ENCODE measurements at regions not wholly inside any gene's neighbourhood (a gene's known extent, or its start where the extent isn't known, plus 50 kb on each side); places are given as distances from the start of the nearest gene placed in this dataset.

DNA sequence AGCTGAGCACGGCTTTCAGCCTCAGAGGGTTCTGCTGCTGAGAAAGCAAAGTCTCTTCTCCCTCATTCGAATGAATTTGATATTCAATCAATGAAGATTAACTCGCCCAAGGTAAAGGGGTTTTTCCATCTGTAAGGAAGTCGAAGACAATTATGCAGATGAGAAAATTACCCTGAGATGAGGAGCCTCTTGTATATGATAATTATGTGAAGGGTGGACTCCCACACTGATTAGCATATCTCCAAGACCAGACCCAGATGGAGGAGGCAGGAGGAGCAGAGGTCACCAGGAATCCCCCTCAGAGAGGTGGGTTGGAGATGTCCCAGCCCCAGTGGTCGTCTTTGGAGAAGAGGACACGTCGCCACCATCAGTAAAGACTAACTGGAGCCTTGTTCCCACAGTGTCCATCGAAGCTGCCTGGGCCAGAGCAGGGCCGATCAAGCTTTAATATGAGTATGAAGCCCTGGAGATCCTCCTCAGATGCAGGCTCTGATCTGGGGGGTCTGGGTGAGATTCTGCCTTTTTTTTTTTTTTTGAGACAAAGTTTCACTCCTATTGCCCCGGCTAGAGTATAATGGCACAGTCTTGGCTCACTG lies 61.5 kb upstream of the LHX1 start:
- H3K4me3 ChIP-seq (ENCODE audit: low read depth, low read length): no peak overlapping the region
- no peak for DNase-seq
- TF ChIP-seq, protein P1, sequence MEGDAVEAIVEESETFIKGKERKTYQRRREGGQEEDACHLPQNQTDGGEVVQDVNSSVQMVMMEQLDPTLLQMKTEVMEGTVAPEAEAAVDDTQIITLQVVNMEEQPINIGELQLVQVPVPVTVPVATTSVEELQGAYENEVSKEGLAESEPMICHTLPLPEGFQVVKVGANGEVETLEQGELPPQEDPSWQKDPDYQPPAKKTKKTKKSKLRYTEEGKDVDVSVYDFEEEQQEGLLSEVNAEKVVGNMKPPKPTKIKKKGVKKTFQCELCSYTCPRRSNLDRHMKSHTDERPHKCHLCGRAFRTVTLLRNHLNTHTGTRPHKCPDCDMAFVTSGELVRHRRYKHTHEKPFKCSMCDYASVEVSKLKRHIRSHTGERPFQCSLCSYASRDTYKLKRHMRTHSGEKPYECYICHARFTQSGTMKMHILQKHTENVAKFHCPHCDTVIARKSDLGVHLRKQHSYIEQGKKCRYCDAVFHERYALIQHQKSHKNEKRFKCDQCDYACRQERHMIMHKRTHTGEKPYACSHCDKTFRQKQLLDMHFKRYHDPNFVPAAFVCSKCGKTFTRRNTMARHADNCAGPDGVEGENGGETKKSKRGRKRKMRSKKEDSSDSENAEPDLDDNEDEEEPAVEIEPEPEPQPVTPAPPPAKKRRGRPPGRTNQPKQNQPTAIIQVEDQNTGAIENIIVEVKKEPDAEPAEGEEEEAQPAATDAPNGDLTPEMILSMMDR (IDR thresholded peaks at IDR 0.05; ENCODE audit: low read depth, low read length): no peak
- H3K27ac ChIP-seq: no peak overlapping the region
- H3K36me3 ChIP-seq: no peaks in the 10 kb centered on the region
- H3K27me3 ChIP-seq (ENCODE audit: insufficient read depth, low read depth, severe bottlenecking): no peaks in the 10 kb centered on the region
- no peaks in the 10 kb centered on the region for H3K9me3 ChIP-seq (ENCODE audit: severe bottlenecking)

DNA sequence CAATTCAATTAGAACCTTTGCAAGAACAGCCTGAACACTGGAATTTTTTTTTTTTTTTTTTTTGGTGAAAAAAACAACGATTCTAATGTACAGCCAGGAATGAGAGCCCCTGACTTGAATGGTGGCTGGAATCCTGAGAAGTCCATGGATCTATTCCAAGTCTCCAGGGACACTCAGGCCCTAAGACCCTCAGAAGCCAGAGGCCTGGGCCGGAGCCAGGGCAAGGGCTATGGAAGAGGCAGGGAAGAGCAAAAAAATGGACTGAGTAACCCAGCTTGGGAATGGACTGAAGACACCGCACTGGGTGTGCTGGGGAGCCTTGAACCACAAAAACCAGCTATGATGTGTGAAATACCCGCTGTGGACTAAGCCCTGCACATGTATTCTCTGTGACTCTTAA lies 60.3 kb upstream of the LHX1 start:
- no peaks in the 10 kb centered on the region for H3K27me3 ChIP-seq (ENCODE audit: insufficient read depth, low read depth, severe bottlenecking)
- H3K36me3 ChIP-seq: no peaks in the 10 kb centered on the region
- no peak overlapping the region for H3K27ac ChIP-seq
- TF ChIP-seq, protein P1 (IDR thresholded peaks at IDR 0.05; ENCODE audit: low read depth, low read length): no peak
- H3K4me3 ChIP-seq (ENCODE audit: low read depth, low read length): no peak overlapping the region
- DNase-seq: no peak
- peaks cover 6% of the 10 kb centered on the region for H3K9me3 ChIP-seq (ENCODE audit: severe bottlenecking)

DNA sequence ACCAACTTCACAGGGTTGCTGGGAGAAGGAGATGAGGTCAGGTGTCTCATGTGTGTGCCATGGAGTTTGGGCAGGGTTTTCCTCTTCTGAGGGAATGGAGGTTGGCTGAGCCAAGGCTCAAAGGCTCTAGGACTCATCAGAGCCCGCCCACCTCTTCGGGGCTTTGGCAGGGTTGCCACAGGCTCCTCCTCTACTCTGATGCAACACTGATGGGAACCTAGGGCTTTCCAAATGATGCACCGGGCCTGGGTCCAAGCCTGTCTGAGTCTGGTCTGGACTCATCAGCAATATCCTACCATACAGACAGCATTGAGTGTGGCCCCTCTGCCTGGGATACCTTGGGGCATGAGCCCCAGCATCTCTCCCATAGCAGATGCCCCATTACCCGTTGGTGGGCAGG lies 59.5 kb upstream of the LHX1 start:
- peaks cover 6% of the 10 kb centered on the region for H3K9me3 ChIP-seq (ENCODE audit: severe bottlenecking)
- no peaks in the 10 kb centered on the region for H3K27me3 ChIP-seq (ENCODE audit: insufficient read depth, low read depth, severe bottlenecking)
- H3K27ac ChIP-seq: no peak overlapping the region
- DNase-seq: no peak
- H3K36me3 ChIP-seq: no peaks in the 10 kb centered on the region
- H3K4me3 ChIP-seq (ENCODE audit: low read depth, low read length): no peak overlapping the region
- TF ChIP-seq, protein P1 (IDR thresholded peaks at IDR 0.05; ENCODE audit: low read depth, low read length): no peak

DNA sequence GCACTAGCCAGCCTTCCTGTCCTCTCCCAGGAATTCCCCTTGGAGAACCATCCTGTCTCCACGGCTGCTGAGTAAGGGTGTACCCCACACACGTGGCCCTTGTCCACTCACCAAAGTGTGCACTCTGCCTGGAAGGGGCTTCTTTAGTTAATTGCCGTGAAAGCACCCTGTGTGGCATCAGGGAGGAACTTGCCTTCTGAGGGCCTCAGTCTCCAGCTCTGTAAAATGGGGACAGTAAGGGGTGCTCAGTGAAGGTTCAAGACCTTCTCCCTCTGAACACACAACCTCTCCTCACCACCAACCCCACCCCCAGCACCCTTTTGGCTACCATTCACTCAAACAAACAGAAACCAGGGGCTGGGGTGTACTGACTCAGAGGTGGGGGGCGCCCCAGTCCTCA lies 59.1 kb upstream of the LHX1 start:
- H3K9me3 ChIP-seq (ENCODE audit: severe bottlenecking): peaks cover 6% of the 10 kb centered on the region
- no peaks in the 10 kb centered on the region for H3K36me3 ChIP-seq
- TF ChIP-seq, protein P1 (IDR thresholded peaks at IDR 0.05; ENCODE audit: low read depth, low read length): no peak
- no peak for DNase-seq
- H3K27me3 ChIP-seq (ENCODE audit: insufficient read depth, low read depth, severe bottlenecking): no peaks in the 10 kb centered on the region
- no peak overlapping the region for H3K4me3 ChIP-seq (ENCODE audit: low read depth, low read length)
- no peak overlapping the region for H3K27ac ChIP-seq

DNA sequence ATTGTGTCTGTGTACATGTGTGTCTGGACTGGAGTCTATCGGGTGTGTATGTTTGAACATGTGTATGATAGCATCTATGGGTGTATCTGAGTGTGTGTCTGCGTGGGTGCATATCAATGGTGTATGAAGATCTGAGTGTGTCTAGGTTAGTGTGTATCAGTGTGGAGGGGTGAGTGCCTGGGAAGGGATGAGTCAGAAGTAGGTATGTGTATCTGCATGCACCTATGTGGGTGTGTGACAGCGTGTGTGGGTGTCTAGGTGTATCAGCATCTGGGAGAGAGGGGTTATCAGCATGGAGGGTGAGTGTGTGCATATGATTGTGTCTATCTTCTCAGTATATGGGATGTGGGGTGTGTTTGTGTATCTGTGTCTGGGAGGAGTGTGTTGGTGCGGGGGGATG lies 58.2 kb upstream of the LHX1 start:
- no peaks in the 10 kb centered on the region for H3K27me3 ChIP-seq (ENCODE audit: insufficient read depth, low read depth, severe bottlenecking)

More for the DNA sequence above, 58.2 kb upstream of the LHX1 start:
- DNase-seq: no peak
- no peak overlapping the region for H3K27ac ChIP-seq
- no peak overlapping the region for H3K4me3 ChIP-seq (ENCODE audit: low read depth, low read length)
- TF ChIP-seq, protein P1 (IDR thresholded peaks at IDR 0.05; ENCODE audit: low read depth, low read length): no peak
- H3K9me3 ChIP-seq (ENCODE audit: severe bottlenecking): peaks cover 6% of the 10 kb centered on the region
- H3K36me3 ChIP-seq: no peaks in the 10 kb centered on the region

Measured in WERI-Rb-1 (cell line).